ENCODE measurements at regions not wholly inside any gene's neighbourhood (a gene's known extent, or its start where the extent isn't known, plus 50 kb on each side); places are given as distances from the start of the nearest gene placed in this dataset.

- TF ChIP-seq POLR2AphosphoS5 (IDR thresholded peaks at IDR 0.05; ENCODE audit: borderline replicate concordance, low read depth, low read length), result no peak
- TF ChIP-seq EZH2 (IDR thresholded peaks at IDR 0.05), result no peak
- TF ChIP-seq FOXP2 (optimal IDR thresholded peaks at IDR 0.05; ENCODE audit: control extremely low read depth, extremely low read length, insufficient read depth), result no peak
Observed at GRCh38 chr1:60880202-60880601, 202.2 kb upstream of the NFIA start.

All from SK-N-MC (cell line).